GM12875 (cell line): ENCODE measurements at regions not wholly inside any gene's neighbourhood (a gene's known extent, or its start where the extent isn't known, plus 50 kb on each side); places are given as distances from the start of the nearest gene placed in this dataset.

Source experiments
- H3K4me3 ChIP-seq: one replicate; pipeline ENCODE4 v1.5.1; 2011; ENCODE audit warnings: low read depth, low read length, control low read depth
- CTCF ChIP-seq: IDR thresholded peaks from 2 replicates; pipeline ENCODE4 v1.5.1; 2011; ENCODE audit warnings: low read depth, mild to moderate bottlenecking, control low read depth, inconsistent platforms, low read length, moderate library complexity, borderline replicate concordance; ENCODE audit not compliant: insufficient read depth

DNA sequence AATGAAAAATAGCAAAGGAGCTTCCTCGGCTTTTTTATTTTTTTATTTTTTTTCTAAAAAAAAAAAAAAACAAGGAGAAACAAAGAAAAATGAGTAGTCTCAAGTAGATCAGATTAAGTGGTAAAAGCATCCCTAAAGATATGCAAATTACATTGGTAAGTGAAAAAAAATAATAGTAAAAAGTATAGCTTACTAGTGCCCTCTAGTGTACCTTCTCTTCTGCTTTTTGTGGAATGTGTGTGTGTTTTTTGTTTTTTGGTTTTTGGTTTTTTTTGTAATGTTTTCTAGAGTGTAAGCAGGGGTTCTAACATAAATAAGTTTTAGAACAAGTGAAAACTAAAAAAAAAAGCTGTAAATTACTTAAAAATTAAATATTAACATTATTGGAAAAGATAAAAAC is 1062.0 kb downstream of the HACE1 start:
- no peak overlapping the region for H3K4me3 ChIP-seq
- TF ChIP-seq CTCF, result no peak

- no peak for TF ChIP-seq CTCF
- H3K4me3 ChIP-seq, result no peak overlapping the region
Observed at GRCh38 chr6:103791458-103791857, 1068.3 kb downstream of the HACE1 start.

DNA sequence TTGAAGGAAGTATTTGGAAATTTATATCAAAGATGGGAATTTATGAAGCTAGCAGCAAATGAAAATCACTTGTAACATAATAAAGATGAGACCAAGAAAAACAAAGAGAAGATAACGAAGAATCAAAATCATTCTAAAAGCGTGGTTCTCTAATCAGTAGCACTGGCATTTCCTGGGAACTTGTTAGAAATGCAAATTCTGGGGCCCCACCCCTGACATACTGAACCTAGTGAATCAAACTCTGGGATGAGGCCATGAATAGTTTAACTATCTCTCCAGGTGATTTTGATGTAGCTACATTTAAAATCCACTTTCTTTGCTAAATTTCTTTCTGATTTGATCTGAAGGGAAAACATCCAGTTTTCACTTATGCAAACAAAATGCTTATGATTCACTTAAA is 1075.6 kb downstream of the HACE1 start:
- no peak overlapping the region for H3K4me3 ChIP-seq
- no peak for TF ChIP-seq CTCF

- no peak overlapping the region for H3K4me3 ChIP-seq
- no peak for TF ChIP-seq CTCF
Observed at GRCh38 chr6:103783329-103783728, 1076.4 kb downstream of the HACE1 start.

GRCh38 chr6:103769431-103769830 is 1090.3 kb downstream of the HACE1 start:
- no peak overlapping the region for H3K4me3 ChIP-seq
- TF ChIP-seq CTCF, result no peak

- no peak overlapping the region for H3K4me3 ChIP-seq
- no peak for TF ChIP-seq CTCF
Observed at GRCh38 chr6:103750603-103751002, 1109.1 kb downstream of the HACE1 start.

DNA sequence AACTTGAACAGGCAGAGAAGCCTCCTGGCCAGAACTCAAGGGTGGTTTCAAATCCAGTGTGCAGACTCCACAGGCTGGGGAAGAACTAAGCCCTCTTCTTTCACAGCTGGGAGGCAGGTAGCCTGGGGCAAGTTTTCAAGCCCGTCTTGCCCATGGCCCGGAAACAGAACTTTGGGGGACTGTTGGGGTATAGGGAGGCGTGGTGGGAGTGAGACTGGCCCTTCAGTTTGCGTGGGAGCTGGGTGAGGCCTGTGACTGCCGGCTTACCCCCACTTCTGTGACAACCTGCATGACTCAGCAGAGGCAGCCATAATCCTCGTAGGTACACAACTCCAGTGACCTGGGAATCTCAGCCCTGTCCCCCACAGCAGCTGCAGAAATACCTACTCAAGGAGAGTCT is 1125.7 kb downstream of the HACE1 start:
- no peak overlapping the region for H3K4me3 ChIP-seq
- TF ChIP-seq CTCF, result no peak
